ELR (cell line): ENCODE measurements at regions not wholly inside any gene's neighbourhood (a gene's known extent, or its start where the extent isn't known, plus 50 kb on each side); places are given as distances from the start of the nearest gene placed in this dataset.

Experiments used
- DNase-seq: peaks from one replicate; pipeline ENCODE4 v3.0.0-alpha.2; 2015; ENCODE audit warnings: low read depth

GRCh38 chr7:131899271-131900030 is 343.0 kb upstream of the PODXL start:
- peak; percentile 19 for DNase-seq

GRCh38 chr7:131898418-131898817 is 342.0 kb upstream of the PODXL start:
- DNase-seq: no peak

GRCh38 chr7:131897790-131898165 is 341.4 kb upstream of the PODXL start:
- DNase-seq: no peak

GRCh38 chr7:131897016-131897789 is 340.8 kb upstream of the PODXL start:
- peak; percentile 59 for DNase-seq

- DNase-seq: peak; percentile 1
Observed at GRCh38 chr7:131896165-131896863, 339.9 kb upstream of the PODXL start.

- DNase-seq: peak; percentile 92
Observed at GRCh38 chr7:131895541-131896164, 339.2 kb upstream of the PODXL start.

GRCh38 chr7:131893631-131894340 is 337.4 kb upstream of the PODXL start:
- DNase-seq: no peak

GRCh38 chr7:131890176-131890575 is 333.7 kb upstream of the PODXL start:
- DNase-seq: no peak

GRCh38 chr7:131889572-131890150 is 333.2 kb upstream of the PODXL start:
- DNase-seq: no peak

- no peak for DNase-seq
Observed at GRCh38 chr7:131883769-131884168, 327.3 kb upstream of the PODXL start.

GRCh38 chr7:131883196-131883595 is 326.8 kb upstream of the PODXL start:
- no peak for DNase-seq

GRCh38 chr7:131882321-131882720 is 325.9 kb upstream of the PODXL start:
- DNase-seq: no peak

- DNase-seq: no peak
Observed at GRCh38 chr7:131880078-131880477, 323.6 kb upstream of the PODXL start.

GRCh38 chr7:131879424-131879823 is 323.0 kb upstream of the PODXL start:
- no peak for DNase-seq

GRCh38 chr7:131878777-131879176 is 322.3 kb upstream of the PODXL start:
- no peak for DNase-seq

GRCh38 chr7:131873581-131873980 is 317.2 kb upstream of the PODXL start:
- no peak for DNase-seq

- DNase-seq: no peak
Observed at GRCh38 chr7:131869986-131870385, 313.6 kb upstream of the PODXL start.

GRCh38 chr7:131869169-131869844 is 312.9 kb upstream of the PODXL start:
- DNase-seq: no peak

- no peak for DNase-seq
Observed at GRCh38 chr7:131867461-131867860, 311.0 kb upstream of the PODXL start.

- no peak for DNase-seq
Observed at GRCh38 chr7:131865911-131866310, 309.5 kb upstream of the PODXL start.
